ENCODE measurements at regions not wholly inside any gene's neighbourhood (a gene's known extent, or its start where the extent isn't known, plus 50 kb on each side); places are given as distances from the start of the nearest gene placed in this dataset.
"Not testable (repeated sequence)": the region's sequence is repeated elsewhere in the genome, so short reads cannot be mapped to it uniquely, and the experiment has no call there.

DNA sequence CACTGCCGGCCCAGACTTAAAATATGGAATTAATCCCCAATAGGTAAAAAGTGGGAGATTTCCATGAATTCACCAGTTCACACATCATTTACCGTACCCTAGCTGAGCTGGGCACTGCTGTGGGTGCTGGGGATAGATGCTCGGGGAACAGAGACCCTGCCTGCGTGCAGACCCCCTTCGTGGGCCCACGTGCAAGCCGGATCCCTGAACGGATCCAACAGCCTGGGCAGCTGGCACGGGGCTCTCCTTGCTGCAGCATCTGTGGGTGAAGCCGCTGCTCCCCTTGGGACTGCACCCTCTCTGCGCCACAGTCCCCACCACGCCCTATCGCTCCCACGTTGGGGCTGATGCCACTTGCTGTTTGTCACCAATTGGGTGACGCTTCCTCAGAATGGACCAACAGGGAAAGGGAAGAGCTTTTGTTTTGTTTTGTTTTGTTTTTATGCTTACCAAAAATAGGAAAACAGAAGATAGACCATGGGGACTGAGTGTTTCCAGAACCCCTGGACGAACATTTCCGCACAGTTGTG is 279.7 kb upstream of the SFSWAP start:
- intact Hi-C loops (cut with micrococcal nuclease); H3K36me3 Mint-ChIP-seq (ENCODE audit: low read depth); H3K4me1 Mint-ChIP-seq (ENCODE audit: low read depth); H3K4me3 Mint-ChIP-seq; H3K27ac Mint-ChIP-seq; H3K9me3 Mint-ChIP-seq: not testable (repeated sequence)
- peaks cover 34% of the 10 kb centered on the region for H3K27me3 Mint-ChIP-seq

DNA sequence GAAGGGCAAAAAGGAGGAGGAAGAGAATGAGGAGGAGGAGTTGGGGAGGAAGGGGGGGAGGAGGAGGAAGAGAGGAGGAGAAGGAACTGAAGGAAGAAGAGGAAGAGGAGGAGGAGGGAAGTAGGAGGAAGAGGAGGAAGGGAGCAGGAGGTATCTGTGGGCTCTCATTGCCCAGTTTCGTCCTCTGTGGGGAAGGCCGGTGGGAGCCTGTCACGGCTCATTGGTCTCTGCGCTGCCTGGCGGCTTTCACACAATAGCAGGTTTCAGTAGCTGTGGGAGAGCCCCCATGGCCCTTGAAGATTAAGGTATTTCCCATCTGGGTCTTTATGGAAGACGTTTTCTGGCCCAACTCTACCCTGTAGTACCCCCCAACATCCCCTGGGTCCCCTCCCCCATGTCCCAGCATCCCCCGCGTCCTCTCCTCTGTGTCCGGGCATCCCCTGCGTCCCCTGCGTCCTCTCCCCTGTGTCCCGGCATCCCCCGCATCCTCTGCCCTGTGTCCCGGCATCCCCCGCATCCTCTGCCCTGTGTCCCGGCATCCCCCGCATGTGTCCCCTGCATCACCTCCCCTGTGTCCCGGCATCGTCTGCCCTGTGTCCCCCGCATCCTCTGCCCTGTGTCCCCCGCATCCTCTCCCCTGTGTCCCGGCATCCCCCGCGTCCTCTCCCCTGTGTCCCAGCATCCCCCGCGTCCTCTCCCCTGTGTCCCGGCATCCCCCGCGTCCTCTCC is 278.2 kb upstream of the SFSWAP start:
- H3K27me3 Mint-ChIP-seq = peaks cover 36% of the 10 kb centered on the region
- no peak overlapping the region for H3K27ac Mint-ChIP-seq
- intact Hi-C loops (cut with micrococcal nuclease) = no loop called here
- no peaks in the 10 kb centered on the region for H3K4me1 Mint-ChIP-seq (ENCODE audit: low read depth)
- H3K36me3 Mint-ChIP-seq (ENCODE audit: low read depth) = no peaks in the 10 kb centered on the region
- no peak overlapping the region for H3K4me3 Mint-ChIP-seq
- H3K9me3 Mint-ChIP-seq = peaks cover 8% of the 10 kb centered on the region

DNA sequence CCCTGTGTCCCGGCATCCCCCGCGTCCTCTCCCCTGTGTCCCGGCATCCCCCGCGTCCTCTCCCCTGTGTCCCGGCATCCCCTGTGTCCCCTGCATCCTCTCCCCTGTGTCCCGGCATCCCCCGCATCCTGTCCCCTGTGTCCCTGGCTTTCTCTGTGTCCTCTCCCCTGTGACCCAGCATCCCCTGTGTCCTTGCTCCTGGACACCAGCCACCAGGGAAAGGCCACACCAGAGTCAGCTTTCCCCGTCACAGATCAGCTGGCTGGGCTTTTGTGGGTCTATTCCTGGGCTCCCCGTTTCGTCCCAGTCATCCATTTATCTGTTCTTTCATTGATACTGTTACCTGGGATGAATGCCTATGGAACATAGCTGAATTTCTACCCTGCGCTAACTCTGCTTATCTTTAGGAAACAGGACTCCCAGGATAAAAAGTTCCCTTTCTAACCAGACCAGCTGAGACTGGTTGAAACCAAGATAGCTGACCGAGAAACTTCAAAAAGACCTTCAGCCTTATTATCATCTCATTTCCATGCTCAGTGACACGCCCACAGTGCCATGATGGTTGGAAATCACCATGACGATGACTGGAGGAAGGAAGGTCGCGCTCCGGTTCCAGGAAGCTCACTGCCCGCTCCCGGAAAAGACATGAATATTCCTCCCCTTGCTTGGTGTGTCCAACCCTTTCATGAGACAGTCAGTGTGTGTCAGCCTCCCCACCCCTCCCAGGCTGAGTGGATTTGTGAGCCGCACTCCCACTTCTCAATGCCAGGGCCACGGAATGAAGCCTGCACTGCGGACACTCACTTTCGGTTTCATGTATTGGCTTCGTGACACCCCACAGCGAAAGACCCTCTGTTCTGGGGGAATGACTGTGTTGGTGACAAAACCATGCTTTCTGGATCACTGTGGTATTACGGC is 276.4 kb upstream of the SFSWAP start:
- intact Hi-C loops (cut with micrococcal nuclease) = no loop called here
- Mint-ChIP-seq H3K9me3 (peaks cover 8% of the 10 kb centered on the region), H3K36me3 (ENCODE audit: low read depth) (no peaks in the 10 kb centered on the region), H3K4me3 (peak overlapping the region; percentile 46), H3K27me3 (peaks cover 35% of the 10 kb centered on the region), H3K27ac (no peak overlapping the region), H3K4me1 (ENCODE audit: low read depth) (no peaks in the 10 kb centered on the region)

DNA sequence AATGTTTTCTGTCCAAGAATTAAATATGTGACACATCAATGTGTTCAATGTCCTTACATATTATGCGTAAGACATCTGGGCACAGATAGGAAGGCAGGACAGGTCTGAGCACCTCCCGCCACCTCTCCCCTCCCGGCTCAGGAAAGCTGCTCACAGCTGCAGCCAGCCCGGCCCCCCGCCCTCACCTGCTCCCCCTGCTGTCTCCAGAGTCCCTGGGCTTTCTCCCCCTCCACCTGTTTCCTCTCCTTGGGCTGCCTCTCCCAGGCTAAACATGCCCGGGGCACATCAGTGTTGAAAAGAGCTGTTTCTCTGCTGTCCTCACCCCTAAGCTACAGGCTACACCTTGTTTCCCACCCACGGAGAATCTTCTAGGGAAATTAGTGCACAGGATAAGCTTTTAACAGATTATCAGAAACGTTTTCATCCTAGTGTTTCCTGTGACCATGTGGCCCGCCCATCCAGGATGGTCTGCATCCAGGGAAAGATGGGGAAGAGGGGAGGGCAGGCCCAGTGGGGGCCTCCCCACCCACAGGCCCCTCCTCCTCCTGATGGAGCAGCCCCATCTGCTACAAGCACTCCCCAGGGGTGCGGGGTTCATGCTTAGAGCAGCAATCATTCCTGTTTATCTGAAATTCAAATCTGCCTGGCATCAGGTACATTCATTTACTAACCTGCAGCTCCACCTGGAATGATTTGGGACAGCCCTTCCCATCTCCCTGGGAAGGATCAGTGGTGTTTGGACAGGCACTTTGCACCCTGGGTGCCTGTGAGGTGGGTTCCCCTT is 273.8 kb upstream of the SFSWAP start:
- Mint-ChIP-seq H3K36me3 (ENCODE audit: low read depth) (no peaks in the 10 kb centered on the region), H3K27ac (no peak overlapping the region), H3K9me3 (no peaks in the 10 kb centered on the region), H3K4me3 (no peak overlapping the region), H3K4me1 (ENCODE audit: low read depth) (no peaks in the 10 kb centered on the region), H3K27me3 (peaks cover 24% of the 10 kb centered on the region)
- intact Hi-C loops (cut with micrococcal nuclease) = no loop called here

DNA sequence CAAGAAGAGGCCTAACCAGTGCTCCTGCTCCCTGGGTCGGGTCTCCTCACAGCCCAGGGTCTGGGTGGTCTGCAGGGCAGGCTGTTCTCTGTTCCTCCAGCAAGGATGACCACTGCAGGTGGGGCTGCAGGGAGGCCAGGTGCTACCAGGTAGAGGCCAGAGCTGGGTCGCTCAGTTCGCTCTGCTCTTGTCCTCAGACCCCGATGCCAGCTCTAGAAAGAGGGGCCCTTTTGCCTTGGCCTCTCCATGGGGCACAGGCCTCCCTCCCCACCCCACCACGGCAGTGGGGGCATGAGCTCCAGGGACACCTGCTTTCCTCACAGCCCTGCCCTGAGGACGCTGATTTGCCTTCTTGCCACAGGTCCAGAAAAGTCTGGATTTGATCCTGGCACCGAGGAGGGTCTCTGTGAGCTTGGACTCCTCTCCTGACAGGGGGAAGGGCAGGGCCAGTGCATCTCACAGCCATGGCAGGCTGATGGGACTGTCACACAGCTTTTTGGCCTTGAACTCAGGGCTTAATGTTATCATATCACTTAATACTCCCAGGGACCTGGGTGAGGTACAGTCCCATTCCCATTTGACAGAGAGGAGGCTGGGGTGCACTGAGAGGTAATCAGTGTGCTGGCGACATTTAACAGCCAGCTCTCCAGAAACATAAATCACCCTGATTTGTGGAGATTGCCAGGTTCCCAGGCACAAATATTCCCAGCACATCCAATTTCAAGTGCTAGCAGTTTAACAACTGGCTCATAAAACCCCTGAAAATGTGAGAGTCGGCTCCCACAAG is 273.0 kb upstream of the SFSWAP start:
- Mint-ChIP-seq H3K9me3 (no peaks in the 10 kb centered on the region), H3K36me3 (ENCODE audit: low read depth) (no peaks in the 10 kb centered on the region), H3K27me3 (peaks cover 17% of the 10 kb centered on the region), H3K27ac (no peak overlapping the region), H3K4me3 (no peak overlapping the region), H3K4me1 (ENCODE audit: low read depth) (no peaks in the 10 kb centered on the region)
- intact Hi-C loops (cut with micrococcal nuclease) = no loop called here

DNA sequence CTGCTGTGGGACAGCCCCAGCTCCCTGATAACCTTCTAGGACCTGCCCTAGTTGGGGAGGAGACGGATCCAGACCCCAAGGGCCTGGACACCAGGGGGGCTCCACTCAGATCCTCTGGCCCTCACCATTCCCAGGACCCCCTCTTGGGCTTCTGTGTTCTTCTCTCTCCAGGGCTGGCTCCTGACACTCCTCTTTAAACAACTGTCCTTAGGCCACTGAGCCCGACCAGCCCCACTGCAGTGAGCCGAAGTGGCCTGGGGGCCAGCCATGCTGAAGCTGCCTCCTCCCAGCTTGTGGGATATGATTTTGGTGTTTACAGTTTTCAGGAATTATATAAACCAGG is 272.4 kb upstream of the SFSWAP start:
- H3K36me3 Mint-ChIP-seq (ENCODE audit: low read depth); H3K9me3 Mint-ChIP-seq; H3K27ac Mint-ChIP-seq; H3K4me3 Mint-ChIP-seq; H3K4me1 Mint-ChIP-seq (ENCODE audit: low read depth); intact Hi-C loops (cut with micrococcal nuclease): not testable (repeated sequence)
- peaks cover 17% of the 10 kb centered on the region for H3K27me3 Mint-ChIP-seq

DNA sequence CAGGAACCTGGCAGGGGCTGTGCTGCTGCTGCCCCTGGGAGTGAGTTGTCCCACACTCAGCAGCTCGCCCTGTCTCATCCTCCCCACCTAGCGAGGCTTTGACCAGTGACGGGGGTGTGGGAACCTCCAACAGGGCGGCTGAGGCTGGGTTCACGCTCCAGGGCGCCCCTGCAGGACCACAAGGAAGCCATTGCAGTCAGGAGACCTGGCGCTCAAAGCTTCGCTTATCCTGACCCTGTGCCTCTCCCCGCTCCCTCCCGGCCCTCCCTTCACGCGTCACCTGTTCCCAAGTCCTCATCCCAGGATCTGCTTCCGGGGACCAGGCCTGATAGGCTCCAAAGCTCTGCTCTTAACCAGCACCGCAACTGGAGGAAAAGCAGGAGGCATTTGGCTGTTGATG is 272.0 kb upstream of the SFSWAP start:
- H3K9me3 Mint-ChIP-seq = no peaks in the 10 kb centered on the region
- intact Hi-C loops (cut with micrococcal nuclease) = no loop called here
- no peak overlapping the region for H3K27ac Mint-ChIP-seq
- H3K4me1 Mint-ChIP-seq (ENCODE audit: low read depth) = no peaks in the 10 kb centered on the region
- H3K4me3 Mint-ChIP-seq = no peak overlapping the region
- peaks cover 17% of the 10 kb centered on the region for H3K27me3 Mint-ChIP-seq
- no peaks in the 10 kb centered on the region for H3K36me3 Mint-ChIP-seq (ENCODE audit: low read depth)

DNA sequence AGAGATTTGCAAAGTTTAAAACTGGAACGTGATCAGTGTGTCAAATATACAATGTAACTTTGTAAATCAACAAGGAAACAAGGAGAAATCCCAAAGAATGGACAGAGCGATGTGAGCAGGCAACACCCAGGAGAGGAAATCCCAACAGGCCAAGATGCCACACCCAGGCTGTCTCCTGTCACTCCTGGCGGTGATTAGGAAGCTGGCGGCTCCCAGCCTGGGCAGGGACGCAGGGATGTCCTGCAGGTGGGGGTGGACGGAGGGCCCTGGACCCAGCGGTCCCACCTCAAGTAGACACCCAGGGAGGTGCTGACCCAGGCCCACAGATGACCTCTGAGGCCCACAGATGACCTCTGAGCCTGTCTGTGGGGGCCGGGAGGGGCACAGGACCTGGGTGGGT is 271.1 kb upstream of the SFSWAP start:
- H3K4me3 Mint-ChIP-seq; intact Hi-C loops (cut with micrococcal nuclease); H3K4me1 Mint-ChIP-seq (ENCODE audit: low read depth); H3K36me3 Mint-ChIP-seq (ENCODE audit: low read depth); H3K27ac Mint-ChIP-seq; H3K9me3 Mint-ChIP-seq: not testable (repeated sequence)
- H3K27me3 Mint-ChIP-seq = peaks cover 11% of the 10 kb centered on the region

DNA sequence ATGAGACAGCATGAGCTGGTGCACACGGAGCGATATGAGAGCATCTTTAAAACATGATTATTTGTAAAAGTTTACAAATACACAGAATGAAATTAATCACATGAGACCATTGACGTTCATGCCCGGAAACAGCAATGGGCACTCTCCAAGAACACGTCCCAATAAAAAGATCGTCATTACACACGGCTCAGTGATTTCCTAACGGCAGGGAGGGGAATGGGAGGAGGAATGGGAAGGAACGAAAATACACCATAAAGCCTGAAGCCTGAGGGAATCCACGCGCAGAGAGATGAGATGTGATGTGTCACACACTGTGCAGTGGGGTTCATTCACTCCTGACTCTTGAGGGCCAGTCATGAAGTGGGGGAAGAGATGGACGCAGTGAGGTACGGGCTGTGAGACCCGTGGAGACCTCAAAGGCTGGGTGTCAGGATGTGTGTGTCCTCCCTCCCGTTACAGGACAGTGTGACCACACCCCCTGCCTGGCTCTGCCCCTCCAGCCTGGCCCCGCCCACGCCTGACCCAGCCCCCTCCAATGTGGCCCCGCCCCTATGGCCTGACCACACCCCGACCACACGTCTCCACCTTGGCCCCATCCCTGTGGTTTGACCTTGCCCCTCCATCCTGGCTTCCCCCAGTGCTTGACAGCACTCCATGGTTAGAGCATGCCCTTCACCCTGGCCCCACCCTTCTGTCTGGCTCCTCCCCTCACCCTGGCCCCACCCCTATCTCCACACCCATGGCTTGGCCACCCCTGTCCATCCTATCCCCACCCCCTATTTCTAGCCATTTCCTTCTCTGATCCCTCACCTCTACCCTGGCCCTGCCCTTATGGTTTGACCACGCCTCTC is 270.5 kb upstream of the SFSWAP start:
- intact Hi-C loops (cut with micrococcal nuclease) = not testable (repeated sequence)

DNA sequence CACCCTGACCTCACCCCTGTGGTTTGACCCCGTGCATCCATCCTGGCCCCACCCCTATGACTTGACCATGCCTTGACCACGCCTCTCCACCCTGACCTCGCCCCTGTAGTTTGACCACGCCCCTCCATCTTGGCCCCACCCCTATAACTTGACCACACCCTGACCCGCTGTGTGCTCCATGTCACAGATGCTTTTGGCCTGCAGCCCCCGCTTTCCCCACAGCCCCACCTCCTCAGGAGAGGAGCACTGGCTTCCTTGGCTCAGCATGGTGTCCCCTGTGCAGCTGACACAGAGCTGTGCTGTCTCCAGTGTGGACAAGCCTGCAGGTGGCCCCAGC is 269.9 kb upstream of the SFSWAP start:
- no peak overlapping the region for H3K27ac Mint-ChIP-seq
- no peaks in the 10 kb centered on the region for H3K36me3 Mint-ChIP-seq (ENCODE audit: low read depth)
- no peaks in the 10 kb centered on the region for H3K4me1 Mint-ChIP-seq (ENCODE audit: low read depth)
- H3K4me3 Mint-ChIP-seq = peak overlapping the region; percentile 28
- no peaks in the 10 kb centered on the region for H3K9me3 Mint-ChIP-seq
- peaks cover 5% of the 10 kb centered on the region for H3K27me3 Mint-ChIP-seq
- intact Hi-C loops (cut with micrococcal nuclease) = no loop called here

More for the DNA sequence above, 270.5 kb upstream of the SFSWAP start:
- H3K27ac Mint-ChIP-seq; H3K27me3 Mint-ChIP-seq; H3K36me3 Mint-ChIP-seq (ENCODE audit: low read depth); H3K4me1 Mint-ChIP-seq (ENCODE audit: low read depth); H3K9me3 Mint-ChIP-seq: not testable (repeated sequence)
- H3K4me3 Mint-ChIP-seq = peak overlapping the region; percentile 28

DNA sequence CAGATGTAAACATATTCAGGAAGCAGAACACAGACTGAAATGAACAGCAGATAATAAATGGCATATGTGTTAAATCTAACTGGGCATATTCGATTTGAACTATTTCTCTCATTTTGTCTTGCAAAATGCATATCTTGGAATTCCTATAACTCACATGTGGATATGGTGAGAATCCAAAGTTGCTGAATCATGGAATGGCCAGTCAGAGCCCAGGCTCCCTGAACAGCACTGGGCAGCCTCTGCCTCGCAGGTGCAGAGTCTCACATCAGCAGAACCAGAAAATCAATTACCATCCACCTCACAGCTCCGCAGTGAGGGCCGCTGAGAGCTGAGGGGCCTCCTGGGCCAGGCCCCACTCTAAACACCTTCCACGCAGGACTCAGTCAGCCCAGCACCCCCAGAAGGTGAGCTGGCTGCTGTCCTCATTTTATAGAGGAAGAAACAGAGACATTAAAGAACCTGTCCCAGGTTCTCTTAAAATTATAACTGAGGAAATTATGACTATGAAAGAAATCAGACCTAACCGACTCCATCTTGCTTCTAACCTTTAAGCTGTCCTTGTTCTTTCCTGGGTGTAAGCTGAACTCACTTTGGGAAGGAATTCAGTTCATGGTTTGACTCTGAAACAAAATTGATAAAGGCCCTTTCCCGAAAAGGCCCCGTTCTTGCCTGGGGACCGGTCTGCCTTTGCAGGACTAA is 269.1 kb upstream of the SFSWAP start:
- intact Hi-C loops (cut with micrococcal nuclease) = no loop called here
- Mint-ChIP-seq H3K4me3 (no peak overlapping the region), H3K9me3 (no peaks in the 10 kb centered on the region), H3K27me3 (peaks cover 2% of the 10 kb centered on the region), H3K27ac (no peak overlapping the region), H3K36me3 (ENCODE audit: low read depth) (no peaks in the 10 kb centered on the region), H3K4me1 (ENCODE audit: low read depth) (no peaks in the 10 kb centered on the region)

DNA sequence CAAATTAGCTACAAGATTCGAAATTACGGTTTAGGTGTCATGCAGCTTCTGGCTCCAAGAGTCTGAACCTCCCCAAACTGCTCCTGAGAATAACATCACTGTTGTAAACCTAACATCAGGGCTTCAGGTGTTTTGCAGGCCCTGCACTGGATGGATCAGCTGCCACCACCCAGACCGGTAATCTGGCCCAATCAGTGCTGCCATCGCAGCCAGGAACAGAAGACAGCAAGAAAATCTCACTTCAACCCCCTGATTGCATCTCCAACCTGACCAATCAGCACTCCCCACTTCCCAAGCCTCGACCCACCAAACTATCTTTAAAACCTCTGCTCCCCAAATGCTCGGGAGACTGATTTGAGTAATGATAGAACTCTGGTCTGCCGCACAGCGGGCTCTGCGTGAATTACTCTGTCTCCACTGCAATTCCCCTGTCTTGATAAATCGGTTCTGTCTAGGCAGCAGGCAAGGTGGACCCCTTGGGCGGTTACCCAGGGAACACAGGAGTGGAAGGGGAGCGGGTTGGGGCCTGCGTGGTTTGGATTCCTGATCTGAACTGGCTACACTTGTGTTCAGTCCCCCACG is 268.5 kb upstream of the SFSWAP start:
- Mint-ChIP-seq H3K4me1 (ENCODE audit: low read depth) (no peaks in the 10 kb centered on the region), H3K9me3 (no peaks in the 10 kb centered on the region), H3K27ac (no peak overlapping the region), H3K4me3 (no peak overlapping the region), H3K27me3 (no peaks in the 10 kb centered on the region), H3K36me3 (ENCODE audit: low read depth) (no peaks in the 10 kb centered on the region)
- intact Hi-C loops (cut with micrococcal nuclease) = no loop called here

Measured in dendritic cell treated with granulocyte-macrophage colony-stimulating factor and Interleukin-4, amounts not matched to agents 40 ng/mL and 50 ng/mL, for 4 days (primary cell).